ENCODE measurements at regions not wholly inside any gene's neighbourhood (a gene's known extent, or its start where the extent isn't known, plus 50 kb on each side); places are given as distances from the start of the nearest gene placed in this dataset.
"Not testable (repeated sequence)": the region's sequence is repeated elsewhere in the genome, so short reads cannot be mapped to it uniquely, and the experiment has no call there.

DNA sequence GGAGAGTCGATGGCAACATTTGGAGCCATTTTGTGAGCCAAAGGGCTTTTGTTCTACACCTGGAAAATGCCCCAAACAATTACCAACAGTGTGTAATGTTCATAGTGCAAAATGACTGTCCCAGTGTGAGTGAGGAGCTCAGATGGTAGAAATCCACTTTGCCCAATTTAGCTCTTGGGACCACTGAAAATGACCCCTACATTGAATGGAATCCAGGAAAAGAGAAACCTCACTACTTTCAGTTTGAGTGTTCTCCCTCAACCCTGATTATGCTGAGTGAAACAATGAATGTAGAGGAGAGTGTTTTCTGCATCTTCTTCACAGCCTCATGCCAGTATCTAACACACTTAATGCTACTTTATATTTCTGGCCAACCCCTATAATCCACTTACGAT is 84.9 kb upstream of the NRN1 start:
- DNase-seq, result no peak

DNA sequence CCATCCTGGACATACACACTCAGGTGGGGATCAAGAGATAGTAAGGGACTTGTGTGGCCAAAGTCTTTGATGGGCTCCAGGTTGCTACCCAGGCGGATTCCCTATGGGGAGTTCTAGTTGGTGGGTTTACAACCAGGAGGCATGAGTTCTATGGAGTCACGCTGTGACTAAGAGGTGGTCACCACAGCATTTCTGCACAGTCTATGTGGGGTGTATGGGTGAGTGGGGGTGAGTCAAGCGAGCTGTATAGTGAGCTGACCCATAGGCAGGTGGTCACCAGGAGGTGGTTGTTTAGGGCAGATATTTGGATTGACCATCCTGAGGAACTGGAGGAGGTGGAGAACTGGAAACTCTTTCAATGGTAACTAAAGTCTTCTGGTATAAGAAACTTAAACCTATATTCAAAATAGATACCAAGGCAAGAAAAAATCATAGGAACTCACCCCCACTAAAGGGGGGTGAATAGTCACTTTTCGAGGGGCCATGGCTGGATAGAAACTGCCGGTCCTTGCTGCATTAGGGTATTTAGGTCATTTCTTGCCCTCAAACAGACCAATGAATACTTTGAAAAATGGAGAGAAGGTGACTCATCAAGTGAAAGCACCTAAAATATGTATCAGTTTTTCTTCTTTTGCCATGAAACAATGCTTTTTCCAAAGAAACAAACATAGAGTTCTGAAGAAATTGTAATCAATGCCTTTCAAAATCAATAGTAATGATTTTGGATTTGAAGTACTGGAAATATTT is 84.3 kb upstream of the NRN1 start:
- no peak for DNase-seq

- DNase-seq, result no peak
Observed at GRCh38 chr6:6085928-6086668, 79.4 kb upstream of the NRN1 start.

- DNase-seq, result no peak
Observed at GRCh38 chr6:6080975-6081374, 74.2 kb upstream of the NRN1 start.

DNA sequence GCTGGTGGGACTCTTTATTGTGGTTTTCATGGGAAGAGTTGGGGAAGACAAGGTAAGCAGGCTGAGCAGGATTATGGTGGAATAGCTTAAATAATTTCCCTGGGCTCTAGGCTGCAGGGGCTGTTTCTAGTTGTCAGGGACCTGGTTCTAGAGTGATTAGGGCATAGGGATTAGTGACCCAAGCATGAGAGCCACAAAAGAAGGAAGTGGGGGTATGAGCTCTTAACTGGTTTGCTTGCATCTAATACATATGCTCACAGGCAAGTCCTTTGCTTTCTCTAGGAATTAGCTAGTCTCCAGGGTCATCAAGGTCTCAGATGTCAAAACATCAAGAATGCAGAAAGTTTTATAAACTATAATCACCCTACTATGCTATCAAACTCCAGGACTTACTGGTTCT is 67.5 kb upstream of the NRN1 start:
- no peak for DNase-seq

GRCh38 chr6:6068157-6068556 is 61.4 kb upstream of the NRN1 start:
- DNase-seq, result not testable (repeated sequence)

- no peak for DNase-seq
Observed at GRCh38 chr6:6058054-6058444, 51.3 kb upstream of the NRN1 start.

DNA sequence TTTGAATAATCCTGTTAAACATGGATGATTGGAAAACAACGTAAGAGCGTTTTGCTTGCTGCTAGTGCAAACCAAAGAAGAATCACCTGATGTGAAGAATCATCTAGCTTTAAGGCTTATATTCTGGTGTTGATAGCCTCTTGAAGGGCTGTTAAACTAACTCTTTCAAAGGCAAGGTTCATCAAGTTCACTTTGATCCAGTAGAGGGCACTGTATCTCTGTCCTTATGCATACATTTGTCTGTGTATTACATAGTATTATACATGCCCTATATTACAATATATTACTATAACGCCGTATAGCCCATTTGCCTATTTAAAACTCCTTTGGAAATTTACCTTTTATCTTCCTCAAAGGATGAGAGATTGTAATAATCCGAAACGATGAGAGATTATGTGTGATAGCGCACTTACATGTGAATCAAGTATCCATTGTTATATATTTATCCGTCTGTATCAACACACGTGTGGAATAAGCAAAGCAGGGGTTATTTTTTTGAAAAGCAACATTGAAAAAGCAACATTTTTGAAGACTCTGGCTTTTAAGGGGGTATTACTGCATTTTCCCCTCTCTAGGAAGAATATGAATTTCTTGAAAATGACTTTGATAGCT is 50.8 kb upstream of the NRN1 start:
- DNase-seq, result peak; percentile 34 to 74
